Lower lobe of right lung (tissue), 2 donors: ENCODE measurements at regions not wholly inside any gene's neighbourhood (a gene's known extent, or its start where the extent isn't known, plus 50 kb on each side); places are given as distances from the start of the nearest gene placed in this dataset.

Source experiments
- ATAC-seq, 2 donors: fragments of 200-7000 bp; cut with Tn5 transposase; one replicate each; pipeline ENCODE4 v1.9.1; 2020 to 2022; ENCODE audit warnings: mild to moderate bottlenecking in 2 of 2, moderate library complexity in 2 of 2
- DNase-seq: peaks from one replicate; pipeline ENCODE4 v3.0.0-alpha.2; 2020
- H3K27ac ChIP-seq: fragments of 200-600 bp; one replicate; pipeline ENCODE4 v1.8.0; 2022
- H3K27me3 ChIP-seq: fragments of 200-600 bp; one replicate; pipeline ENCODE4 v1.8.0; 2022; ENCODE audit warnings: low read depth
- H3K36me3 ChIP-seq: fragments of 200-600 bp; one replicate; pipeline ENCODE4 v1.8.0; 2022; ENCODE audit warnings: mild to moderate bottlenecking
- H3K4me1 ChIP-seq: fragments of 200-600 bp; one replicate; pipeline ENCODE4 v1.8.0; 2022
- H3K4me3 ChIP-seq: fragments of 200-600 bp; one replicate; pipeline ENCODE4 v1.8.0; 2022; ENCODE audit warnings: mild to moderate bottlenecking
- H3K9me3 ChIP-seq: fragments of 200-600 bp; one replicate; pipeline ENCODE4 v1.8.0; 2022
- intact Hi-C: fragments of 100-400 bp; cut with DNase I; formaldehyde crosslinking; loops from one replicate; pipeline ENCODE4 v1.11.0; 2022
- TF ChIP-seq, protein P1 (sequence below): fragments of 200-600 bp; IDR thresholded peaks from one replicate; pipeline ENCODE4 v1.8.0; 2022; ENCODE audit warnings: antibody characterized with exemption, mild to moderate bottlenecking
- donor health status: DM: no; HTN: yes; CAD: no; lungs with severe emphysema.

DNA sequence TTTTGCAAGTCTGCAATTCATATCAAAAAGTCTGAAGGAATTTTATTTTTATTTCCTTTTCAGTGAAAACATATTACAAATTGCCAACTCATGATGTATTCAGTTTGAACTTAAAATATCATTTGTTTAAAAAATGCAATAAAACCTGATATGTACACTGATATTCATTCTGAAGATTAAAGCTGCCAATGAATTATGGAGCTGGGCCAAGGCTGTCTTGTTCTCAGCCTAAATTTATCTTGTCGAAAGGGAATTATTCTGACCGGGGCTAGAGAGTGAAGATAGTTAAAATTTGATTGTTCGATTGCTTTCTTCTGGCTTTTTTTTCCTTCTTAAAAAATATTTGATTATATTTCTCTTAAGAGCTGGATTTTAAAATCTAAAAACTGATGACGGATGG, 54.0 kb upstream of the RBFOX1 start:
- no peak for DNase-seq
- intact Hi-C loops, result no loop called here
- H3K27ac ChIP-seq, result no peak overlapping the region
- no peak for ATAC-seq
- no peaks in the 10 kb centered on the region for H3K27me3 ChIP-seq
- H3K9me3 ChIP-seq, result no peaks in the 10 kb centered on the region
- H3K36me3 ChIP-seq, result no peaks in the 10 kb centered on the region
- TF ChIP-seq, protein P1, sequence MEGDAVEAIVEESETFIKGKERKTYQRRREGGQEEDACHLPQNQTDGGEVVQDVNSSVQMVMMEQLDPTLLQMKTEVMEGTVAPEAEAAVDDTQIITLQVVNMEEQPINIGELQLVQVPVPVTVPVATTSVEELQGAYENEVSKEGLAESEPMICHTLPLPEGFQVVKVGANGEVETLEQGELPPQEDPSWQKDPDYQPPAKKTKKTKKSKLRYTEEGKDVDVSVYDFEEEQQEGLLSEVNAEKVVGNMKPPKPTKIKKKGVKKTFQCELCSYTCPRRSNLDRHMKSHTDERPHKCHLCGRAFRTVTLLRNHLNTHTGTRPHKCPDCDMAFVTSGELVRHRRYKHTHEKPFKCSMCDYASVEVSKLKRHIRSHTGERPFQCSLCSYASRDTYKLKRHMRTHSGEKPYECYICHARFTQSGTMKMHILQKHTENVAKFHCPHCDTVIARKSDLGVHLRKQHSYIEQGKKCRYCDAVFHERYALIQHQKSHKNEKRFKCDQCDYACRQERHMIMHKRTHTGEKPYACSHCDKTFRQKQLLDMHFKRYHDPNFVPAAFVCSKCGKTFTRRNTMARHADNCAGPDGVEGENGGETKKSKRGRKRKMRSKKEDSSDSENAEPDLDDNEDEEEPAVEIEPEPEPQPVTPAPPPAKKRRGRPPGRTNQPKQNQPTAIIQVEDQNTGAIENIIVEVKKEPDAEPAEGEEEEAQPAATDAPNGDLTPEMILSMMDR, result no peak
- no peak overlapping the region for H3K4me3 ChIP-seq
- no peaks in the 10 kb centered on the region for H3K4me1 ChIP-seq

DNA sequence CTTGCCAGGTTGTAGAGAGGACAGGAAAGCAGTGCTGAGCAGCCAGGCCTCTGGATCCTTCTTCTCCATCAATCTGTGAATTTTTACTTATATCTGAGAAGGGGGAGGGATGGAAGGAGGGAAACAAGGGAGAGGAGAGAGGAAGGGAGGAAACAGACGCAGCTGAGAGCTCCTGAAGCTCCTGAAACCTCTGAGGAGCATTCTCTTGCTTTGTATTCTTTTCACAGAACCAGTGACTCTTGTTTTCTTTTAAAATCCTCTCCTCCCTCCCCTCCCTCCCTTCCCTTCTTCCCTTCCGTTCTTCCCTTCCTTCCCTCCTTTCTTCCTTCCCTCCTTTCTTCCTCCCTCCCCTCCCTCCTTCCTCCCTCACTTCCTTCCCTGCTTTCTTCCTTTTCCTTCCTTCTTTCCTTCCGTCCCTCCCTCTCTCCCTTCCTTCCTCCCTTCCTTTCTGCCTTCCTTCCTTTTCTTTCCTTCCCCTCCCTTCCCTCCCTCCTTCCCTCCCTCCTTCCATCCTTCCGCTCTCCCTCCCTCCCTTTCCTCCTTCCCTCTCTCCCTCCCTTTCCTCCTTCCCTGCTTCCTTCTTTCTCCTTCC, 60.0 kb upstream of the RBFOX1 start:
- no peak overlapping the region for H3K4me3 ChIP-seq
- no peaks in the 10 kb centered on the region for H3K27me3 ChIP-seq
- intact Hi-C loops, result no loop called here
- no peak for DNase-seq
- no peak overlapping the region for H3K27ac ChIP-seq
- H3K36me3 ChIP-seq, result no peaks in the 10 kb centered on the region
- no peaks in the 10 kb centered on the region for H3K9me3 ChIP-seq
- no peak for ATAC-seq
- TF ChIP-seq, protein P1, result no peak
- H3K4me1 ChIP-seq, result no peaks in the 10 kb centered on the region

DNA sequence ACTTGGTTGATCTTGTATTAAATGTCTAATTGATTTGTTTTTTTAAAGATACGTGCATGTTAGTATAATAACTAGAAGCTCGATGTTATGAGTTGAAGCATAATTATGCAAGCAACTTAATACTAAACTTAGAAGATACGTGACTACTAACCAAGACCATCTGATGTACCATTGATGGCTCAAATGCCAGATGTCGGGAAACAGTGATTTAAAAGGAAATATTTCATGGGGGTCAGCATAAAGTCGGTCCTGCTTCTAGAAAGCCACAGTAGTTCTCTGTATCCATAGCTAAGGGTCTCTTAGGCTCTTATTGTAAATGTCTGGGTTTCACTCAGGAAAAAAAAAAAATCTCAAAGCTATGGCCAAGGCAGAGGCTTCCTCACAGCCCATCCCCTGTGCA, 61.2 kb upstream of the RBFOX1 start:
- no peak for DNase-seq
- Histone ChIP-seq H3K27me3 (no peaks in the 10 kb centered on the region), H3K4me3 (no peak overlapping the region), H3K4me1 (no peaks in the 10 kb centered on the region), H3K36me3 (no peaks in the 10 kb centered on the region), H3K27ac (no peak overlapping the region), H3K9me3 (no peaks in the 10 kb centered on the region)
- no peak for ATAC-seq
- TF ChIP-seq, protein P1, result no peak
- intact Hi-C loops, result no loop called here

DNA sequence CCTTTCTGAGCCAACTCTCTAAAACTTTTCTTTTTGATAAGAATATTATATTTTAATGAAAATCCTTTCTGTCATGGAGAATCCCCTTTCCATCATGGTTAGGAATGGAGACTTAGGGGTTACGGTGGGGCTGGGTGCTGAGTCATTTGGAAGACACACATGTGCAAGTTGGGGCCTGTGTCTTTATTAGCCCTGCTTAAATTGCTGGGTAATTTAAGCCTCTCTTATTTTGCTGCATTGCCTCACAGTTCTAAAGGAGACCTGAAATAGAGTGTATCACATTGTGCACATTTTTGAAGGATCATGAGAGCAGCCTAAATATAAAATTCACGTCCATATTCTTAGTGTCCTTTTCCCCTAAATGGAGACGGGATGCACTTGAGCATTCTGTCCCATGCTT, 61.8 kb upstream of the RBFOX1 start:
- TF ChIP-seq, protein P1, result no peak
- no peaks in the 10 kb centered on the region for H3K9me3 ChIP-seq
- no peaks in the 10 kb centered on the region for H3K27me3 ChIP-seq
- ATAC-seq (no peak), DNase-seq (no peak)
- intact Hi-C loops, result no loop called here
- H3K4me3 ChIP-seq, result no peak overlapping the region
- no peaks in the 10 kb centered on the region for H3K4me1 ChIP-seq
- H3K27ac ChIP-seq, result no peak overlapping the region
- H3K36me3 ChIP-seq, result no peaks in the 10 kb centered on the region

DNA sequence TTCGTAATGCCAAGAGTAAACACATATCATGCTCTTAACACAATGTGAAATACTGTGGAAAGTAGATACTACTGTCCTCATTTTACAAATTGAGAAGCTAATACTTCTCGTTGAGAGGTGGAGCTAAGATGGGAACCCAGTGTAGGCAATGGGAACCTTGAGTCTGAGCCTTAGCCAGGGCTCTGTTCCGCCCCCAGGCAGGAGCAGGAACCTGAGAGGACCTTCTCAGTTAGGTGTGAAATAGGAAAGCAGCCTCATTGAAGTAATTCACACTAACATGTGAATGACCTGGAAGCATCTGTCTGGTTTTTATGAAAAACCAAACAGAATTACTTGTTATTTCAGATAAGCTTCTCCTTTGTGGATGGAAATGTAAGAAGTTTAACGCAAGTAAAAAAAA, 62.6 kb upstream of the RBFOX1 start:
- intact Hi-C loops, result no loop called here
- no peaks in the 10 kb centered on the region for H3K27me3 ChIP-seq
- H3K36me3 ChIP-seq, result no peaks in the 10 kb centered on the region
- H3K4me1 ChIP-seq, result no peaks in the 10 kb centered on the region
- no peaks in the 10 kb centered on the region for H3K9me3 ChIP-seq
- no peak overlapping the region for H3K27ac ChIP-seq
- TF ChIP-seq, protein P1, result no peak
- DNase-seq (no peak), ATAC-seq (no peak)
- no peak overlapping the region for H3K4me3 ChIP-seq

DNA sequence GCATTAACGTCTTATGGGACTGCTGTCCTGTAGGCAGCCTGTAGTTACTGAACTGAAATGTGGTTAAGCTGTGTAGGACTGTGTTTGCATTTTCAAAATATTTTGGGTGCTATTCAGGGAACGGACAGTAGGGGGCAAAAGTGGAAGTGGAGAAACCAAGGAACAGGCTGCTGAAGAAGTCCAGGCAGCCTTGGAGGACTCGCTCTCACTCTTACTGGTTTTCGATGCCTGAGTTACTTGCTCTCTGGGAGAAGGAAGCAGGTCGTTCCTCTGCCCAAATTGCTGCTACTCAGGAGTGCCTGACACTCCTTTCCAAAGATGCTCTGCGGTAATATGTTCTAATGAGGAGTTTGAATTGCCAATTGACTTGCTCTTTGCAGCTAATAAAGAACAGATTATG, 64.5 kb upstream of the RBFOX1 start:
- no peak for DNase-seq
- Histone ChIP-seq H3K27me3 (no peaks in the 10 kb centered on the region), H3K4me1 (no peaks in the 10 kb centered on the region), H3K9me3 (no peaks in the 10 kb centered on the region), H3K27ac (no peak overlapping the region), H3K4me3 (no peak overlapping the region), H3K36me3 (no peaks in the 10 kb centered on the region)
- TF ChIP-seq, protein P1, result peak; percentile 57
- ATAC-seq, result peak; percentile 33 to 68
- intact Hi-C loops, result no loop called here
